DND-41 (cell line): ENCODE measurements at regions not wholly inside any gene's neighbourhood (a gene's known extent, or its start where the extent isn't known, plus 50 kb on each side); places are given as distances from the start of the nearest gene placed in this dataset.
A peak's percentile ranks its signal among the peaks of the same experiment; 100 is the strongest.

ENCODE experiments used
- ATAC-seq: fragments of 200-7000 bp; cut with Tn5 transposase; 3 replicates; pipeline ENCODE4 v1.9.1; 2021; ENCODE audit warnings: low read depth; ENCODE audit not compliant: insufficient read depth
- DNase-seq: peaks from one replicate; pipeline ENCODE4 v3.0.0-alpha.2; 2020
- H2AFZ ChIP-seq: 2 replicates; pipeline ENCODE4 v1.6.0; 2012; ENCODE audit warnings: low read depth, low read length
- H3K27ac ChIP-seq: 2 replicates; pipeline ENCODE4 v1.5.1; 2012; ENCODE audit warnings: low read length, inconsistent platforms
- H3K27me3 ChIP-seq: fragments of 200-600 bp; sonication (generic); 2 replicates; pipeline ENCODE4 v1.6.0; 2012; ENCODE audit warnings: low read length, mild to moderate bottlenecking, inconsistent platforms; ENCODE audit not compliant: insufficient read depth, poor library complexity
- H3K36me3 ChIP-seq: 2 replicates; pipeline ENCODE4 v1.5.1; 2012; ENCODE audit warnings: low read length, inconsistent platforms; ENCODE audit not compliant: insufficient read depth
- H3K4me1 ChIP-seq: 2 replicates; pipeline ENCODE4 v1.5.1; 2012; ENCODE audit warnings: mild to moderate bottlenecking, low read length; ENCODE audit not compliant: insufficient read depth
- H3K4me2 ChIP-seq: 2 replicates; pipeline ENCODE4 v1.6.0; 2012; ENCODE audit warnings: mild to moderate bottlenecking, moderate library complexity, low read length, inconsistent platforms; ENCODE audit not compliant: insufficient read depth
- H3K4me3 ChIP-seq, 2 experiments: fragments of 200-600 bp in 1 of 2; shearing (Covaris generic) in 1 of 2; 2 replicates each; pipeline ENCODE4 v1.5.1; 2012 to 2016; ENCODE audit warnings: inconsistent platforms in 2 of 2, low read length in 2 of 2, mild to moderate bottlenecking in 2 of 2, low read depth in 1 of 2, moderate library complexity in 1 of 2
- H3K79me2 ChIP-seq: 2 replicates; pipeline ENCODE4 v1.6.0; 2012; ENCODE audit warnings: low read length, inconsistent platforms; ENCODE audit not compliant: insufficient read depth
- H3K9ac ChIP-seq: 2 replicates; pipeline ENCODE4 v1.6.0; 2012; ENCODE audit warnings: low read depth, mild to moderate bottlenecking, inconsistent platforms, low read length, moderate library complexity
- H3K9me3 ChIP-seq: 2 replicates; pipeline ENCODE4 v1.5.1; 2012; ENCODE audit warnings: low read length, moderate library complexity, mild to moderate bottlenecking, inconsistent platforms; ENCODE audit not compliant: insufficient read depth, severe bottlenecking
- H4K20me1 ChIP-seq: 2 replicates; pipeline ENCODE4 v1.6.0; 2012; ENCODE audit warnings: low read length; ENCODE audit not compliant: insufficient read depth
- EZH2 ChIP-seq: IDR thresholded peaks from 3 replicates; pipeline ENCODE4 v1.6.1; 2012; ENCODE audit warnings: borderline replicate concordance, low read depth, mild to moderate bottlenecking, moderate library complexity, low read length, inconsistent platforms; ENCODE audit not compliant: severe bottlenecking
- TF ChIP-seq, protein P1 (sequence below): IDR thresholded peaks from 2 replicates; pipeline ENCODE4 v1.5.1; 2012; ENCODE audit warnings: borderline replicate concordance, low read length, moderate library complexity, mild to moderate bottlenecking; ENCODE audit not compliant: poor library complexity, severe bottlenecking; ENCODE audit errors: extremely low read depth

DNA sequence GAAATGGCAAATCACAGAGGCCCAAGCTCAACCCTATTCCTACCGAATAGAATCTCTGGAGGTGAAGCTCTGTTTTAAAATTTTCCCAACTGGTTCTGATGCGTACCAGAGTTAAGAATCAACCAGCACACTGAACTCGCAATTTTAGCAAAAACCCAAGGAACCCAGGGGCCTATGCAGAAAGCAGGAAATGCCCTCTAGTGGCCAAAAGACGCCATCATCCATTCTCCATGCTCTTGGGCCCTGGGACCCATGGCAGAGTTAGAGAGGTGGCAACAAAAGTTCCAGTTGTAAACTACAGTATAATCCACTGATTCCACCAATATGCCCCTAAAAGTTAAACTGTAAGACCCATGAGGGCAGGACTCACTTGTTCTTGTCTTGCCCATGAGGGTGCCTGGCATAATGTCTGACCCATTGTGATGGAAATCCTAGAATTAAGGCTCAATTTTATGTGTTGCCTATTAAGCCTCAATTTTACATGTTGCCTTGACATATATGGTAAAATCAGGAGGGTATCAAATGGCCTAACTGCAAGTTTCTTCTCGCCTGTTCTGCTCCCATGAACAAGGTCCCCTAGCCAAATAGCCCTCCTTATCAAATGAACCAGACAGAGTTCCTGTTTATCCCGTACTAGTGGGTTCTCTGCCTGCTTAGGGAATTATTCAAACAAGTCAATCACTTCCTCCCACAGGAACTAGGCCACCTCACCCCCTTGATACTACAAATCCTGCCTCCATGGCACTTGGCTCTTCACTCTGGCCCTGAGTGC, 137.5 kb upstream of the CPM start:
- Histone ChIP-seq H3K36me3 (no peaks in the 10 kb centered on the region), H3K27me3 (no peaks in the 10 kb centered on the region), H3K9ac (no peak overlapping the region), H3K79me2 (no peaks in the 10 kb centered on the region), H4K20me1 (no peaks in the 10 kb centered on the region), H3K9me3 (no peaks in the 10 kb centered on the region), H2AFZ (no peak overlapping the region), H3K4me1 (no peaks in the 10 kb centered on the region), H3K27ac (no peak overlapping the region), H3K4me2 (no peak overlapping the region), H3K4me3 (no peak overlapping the region)
- DNase-seq (peak; percentile 59), ATAC-seq (peak; percentile 96)
- TF ChIP-seq, protein P1, sequence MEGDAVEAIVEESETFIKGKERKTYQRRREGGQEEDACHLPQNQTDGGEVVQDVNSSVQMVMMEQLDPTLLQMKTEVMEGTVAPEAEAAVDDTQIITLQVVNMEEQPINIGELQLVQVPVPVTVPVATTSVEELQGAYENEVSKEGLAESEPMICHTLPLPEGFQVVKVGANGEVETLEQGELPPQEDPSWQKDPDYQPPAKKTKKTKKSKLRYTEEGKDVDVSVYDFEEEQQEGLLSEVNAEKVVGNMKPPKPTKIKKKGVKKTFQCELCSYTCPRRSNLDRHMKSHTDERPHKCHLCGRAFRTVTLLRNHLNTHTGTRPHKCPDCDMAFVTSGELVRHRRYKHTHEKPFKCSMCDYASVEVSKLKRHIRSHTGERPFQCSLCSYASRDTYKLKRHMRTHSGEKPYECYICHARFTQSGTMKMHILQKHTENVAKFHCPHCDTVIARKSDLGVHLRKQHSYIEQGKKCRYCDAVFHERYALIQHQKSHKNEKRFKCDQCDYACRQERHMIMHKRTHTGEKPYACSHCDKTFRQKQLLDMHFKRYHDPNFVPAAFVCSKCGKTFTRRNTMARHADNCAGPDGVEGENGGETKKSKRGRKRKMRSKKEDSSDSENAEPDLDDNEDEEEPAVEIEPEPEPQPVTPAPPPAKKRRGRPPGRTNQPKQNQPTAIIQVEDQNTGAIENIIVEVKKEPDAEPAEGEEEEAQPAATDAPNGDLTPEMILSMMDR, result peak; percentile 90
- no peak for TF ChIP-seq EZH2

DNA sequence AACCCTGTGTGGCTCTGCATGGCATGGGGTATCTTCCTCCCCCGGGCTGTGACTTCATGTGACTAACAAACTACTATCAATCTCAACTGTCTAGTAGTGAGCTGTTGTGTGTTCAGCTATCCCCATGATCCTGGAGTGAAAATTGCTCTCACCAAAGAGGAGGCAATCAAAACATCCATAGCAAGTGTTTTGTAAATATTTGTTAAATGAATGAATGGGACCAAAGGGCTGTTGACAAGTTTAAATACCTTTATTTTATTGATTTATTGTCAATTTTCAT, 138.1 kb upstream of the CPM start:
- no peaks in the 10 kb centered on the region for H3K27me3 ChIP-seq
- H3K79me2 ChIP-seq, result no peaks in the 10 kb centered on the region
- H3K9me3 ChIP-seq, result no peaks in the 10 kb centered on the region
- no peak for TF ChIP-seq EZH2
- TF ChIP-seq, protein P1, result no peak
- ATAC-seq (no peak), DNase-seq (no peak)
- H3K9ac ChIP-seq, result no peak overlapping the region
- no peaks in the 10 kb centered on the region for H3K36me3 ChIP-seq
- no peak overlapping the region for H2AFZ ChIP-seq
- no peak overlapping the region for H3K4me2 ChIP-seq
- H3K27ac ChIP-seq, result no peak overlapping the region
- H3K4me3 ChIP-seq, result no peak overlapping the region
- no peaks in the 10 kb centered on the region for H3K4me1 ChIP-seq
- no peaks in the 10 kb centered on the region for H4K20me1 ChIP-seq

DNA sequence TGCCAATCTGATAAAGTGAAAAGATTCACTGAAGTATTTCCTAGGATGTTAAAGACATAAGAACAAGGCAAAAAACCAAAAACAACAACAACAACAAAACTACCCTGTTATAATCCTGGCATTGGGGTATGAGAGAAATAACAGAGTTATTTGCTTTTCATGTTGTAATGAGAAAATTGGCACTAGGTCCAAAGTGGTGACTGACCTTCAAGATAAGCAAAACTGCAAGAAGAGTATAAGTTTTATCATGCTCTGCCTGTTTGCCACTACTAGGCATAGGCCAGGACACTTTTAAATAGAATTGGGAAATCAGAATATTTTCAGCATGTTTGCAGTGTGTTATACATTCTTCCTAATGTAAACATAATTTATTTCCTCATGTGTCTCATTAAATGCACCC, 140.1 kb upstream of the CPM start:
- Histone ChIP-seq H3K9me3 (no peaks in the 10 kb centered on the region), H3K27ac (no peak overlapping the region), H3K4me1 (no peaks in the 10 kb centered on the region), H4K20me1 (no peaks in the 10 kb centered on the region), H3K4me3 (no peak overlapping the region), H3K27me3 (no peaks in the 10 kb centered on the region), H2AFZ (no peak overlapping the region), H3K36me3 (no peaks in the 10 kb centered on the region), H3K9ac (no peak overlapping the region), H3K79me2 (no peaks in the 10 kb centered on the region), H3K4me2 (no peak overlapping the region)
- DNase-seq (no peak), ATAC-seq (no peak)
- TF ChIP-seq, protein P1, result no peak
- TF ChIP-seq EZH2, result no peak
